Mononuclear cell (primary cell): ENCODE measurements at regions not wholly inside any gene's neighbourhood (a gene's known extent, or its start where the extent isn't known, plus 50 kb on each side); places are given as distances from the start of the nearest gene placed in this dataset.
"Not testable (repeated sequence)": the region's sequence is repeated elsewhere in the genome, so short reads cannot be mapped to it uniquely, and the experiment has no call there.

Experiments used
- H3K27me3 ChIP-seq: 2 replicates; pipeline ENCODE4 v1.6.0; 2011; ENCODE audit warnings: low read length, control low read depth; ENCODE audit not compliant: insufficient read depth
- H3K4me1 ChIP-seq: 2 replicates; pipeline ENCODE4 v1.5.1; 2011; ENCODE audit warnings: mild to moderate bottlenecking, low read length, control low read depth; ENCODE audit not compliant: insufficient read depth
- H3K4me3 ChIP-seq: 2 replicates; pipeline ENCODE4 v1.5.1; 2011; ENCODE audit warnings: mild to moderate bottlenecking, low read length, moderate library complexity
- H3K9me3 ChIP-seq: 2 replicates; pipeline ENCODE4 v1.5.1; 2011; ENCODE audit warnings: low read depth, mild to moderate bottlenecking, control low read depth, low read length

DNA sequence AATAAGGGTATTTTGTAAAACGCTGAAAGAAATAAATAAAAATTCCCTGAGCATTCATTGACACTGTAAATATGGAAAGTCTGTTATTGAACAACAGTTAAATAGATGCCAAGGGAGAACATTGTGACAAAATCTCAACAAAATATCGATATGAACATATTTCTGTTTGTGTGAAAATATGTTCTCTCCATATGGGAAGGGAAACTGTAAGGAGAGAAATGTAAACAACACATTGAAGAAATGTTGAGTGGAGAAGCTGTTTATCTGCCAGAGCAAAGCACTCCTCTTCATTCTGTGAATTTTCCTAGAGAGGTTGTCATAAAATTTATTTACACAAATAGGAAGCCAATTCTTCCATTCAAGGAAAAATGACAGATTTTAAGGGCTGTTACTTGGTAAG lies 57.1 kb upstream of the EOMES start:
- Histone ChIP-seq H3K27me3 (no peaks in the 10 kb centered on the region), H3K9me3 (no peaks in the 10 kb centered on the region), H3K4me1 (no peaks in the 10 kb centered on the region), H3K4me3 (no peak overlapping the region)

- Histone ChIP-seq H3K4me3 (no peak overlapping the region), H3K27me3 (no peaks in the 10 kb centered on the region), H3K9me3 (no peaks in the 10 kb centered on the region), H3K4me1 (no peaks in the 10 kb centered on the region)
Measured at GRCh38 chr3:27789420-27789819, 67.3 kb upstream of the EOMES start.

- Histone ChIP-seq H3K9me3 (no peaks in the 10 kb centered on the region), H3K4me3 (no peak overlapping the region), H3K4me1 (no peaks in the 10 kb centered on the region), H3K27me3 (no peaks in the 10 kb centered on the region)
Measured at GRCh38 chr3:27791956-27792355, 69.8 kb upstream of the EOMES start.

DNA sequence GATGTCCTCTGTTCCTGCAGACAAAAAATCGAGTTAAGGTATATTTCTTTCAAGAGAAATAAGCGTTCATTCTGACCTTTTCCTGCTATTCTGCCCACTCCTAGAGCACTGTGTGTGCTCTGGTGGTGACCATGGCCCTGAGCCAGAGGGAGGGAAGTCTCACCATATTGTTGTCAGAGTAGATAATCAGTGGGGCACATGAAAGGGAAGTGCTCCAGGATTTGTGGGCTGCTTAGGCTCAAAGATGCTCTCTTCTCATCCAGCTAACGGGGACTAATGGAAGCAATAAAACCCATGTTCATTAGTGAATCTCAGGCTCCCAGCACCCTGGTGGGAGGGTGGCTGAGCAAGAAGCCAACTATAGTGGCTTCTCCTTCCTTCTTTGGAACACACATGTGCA lies 70.7 kb upstream of the EOMES start:
- Histone ChIP-seq H3K27me3 (no peaks in the 10 kb centered on the region), H3K4me3 (no peak overlapping the region), H3K4me1 (no peaks in the 10 kb centered on the region), H3K9me3 (no peaks in the 10 kb centered on the region)

DNA sequence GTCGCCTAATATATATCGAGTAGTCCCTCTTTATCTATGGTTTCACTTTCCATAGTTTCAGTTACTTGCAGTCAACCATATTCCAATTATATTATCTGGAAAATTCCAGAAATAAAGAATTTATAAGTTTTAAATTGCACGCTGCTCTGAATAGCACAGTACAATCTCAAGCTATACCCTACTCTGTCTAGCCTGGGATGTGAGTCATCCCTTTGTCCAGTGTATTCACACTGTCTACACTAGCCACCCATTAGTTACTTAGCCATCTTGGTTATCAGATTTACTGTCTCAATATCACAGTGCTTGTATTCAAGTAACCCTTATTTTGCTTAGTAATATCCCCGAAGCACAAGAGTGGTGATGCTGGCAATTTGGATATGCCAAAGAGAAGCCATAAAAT lies 72.1 kb upstream of the EOMES start:
- Histone ChIP-seq H3K4me3 (no peak overlapping the region), H3K27me3 (no peaks in the 10 kb centered on the region), H3K4me1 (no peaks in the 10 kb centered on the region), H3K9me3 (no peaks in the 10 kb centered on the region)

- Histone ChIP-seq H3K27me3 (no peaks in the 10 kb centered on the region), H3K4me1 (no peaks in the 10 kb centered on the region), H3K4me3 (no peak overlapping the region), H3K9me3 (no peaks in the 10 kb centered on the region)
Measured at GRCh38 chr3:27796365-27796875, 74.3 kb upstream of the EOMES start.

DNA sequence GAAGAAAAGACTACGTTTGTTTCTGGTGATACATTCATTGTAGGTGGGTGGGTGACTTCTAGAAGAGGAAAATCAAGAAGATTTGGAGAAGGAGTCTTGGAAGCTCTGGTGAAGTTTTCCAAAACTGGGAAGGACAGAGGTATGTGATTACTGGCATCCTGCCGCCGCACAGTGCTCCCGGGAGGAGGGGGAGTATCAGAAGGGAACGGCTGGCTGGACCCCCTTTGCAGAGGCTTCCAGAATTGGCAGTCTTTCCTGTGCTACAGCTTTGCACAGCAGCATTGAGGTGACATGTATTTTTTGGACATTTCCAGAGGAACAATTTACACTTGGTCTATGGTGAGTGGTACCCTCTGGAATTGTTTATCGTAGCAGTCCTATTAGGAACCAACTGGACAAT lies 75.7 kb upstream of the EOMES start:
- Histone ChIP-seq H3K4me1 (no peaks in the 10 kb centered on the region), H3K9me3 (no peaks in the 10 kb centered on the region), H3K4me3 (no peak overlapping the region), H3K27me3 (no peaks in the 10 kb centered on the region)

DNA sequence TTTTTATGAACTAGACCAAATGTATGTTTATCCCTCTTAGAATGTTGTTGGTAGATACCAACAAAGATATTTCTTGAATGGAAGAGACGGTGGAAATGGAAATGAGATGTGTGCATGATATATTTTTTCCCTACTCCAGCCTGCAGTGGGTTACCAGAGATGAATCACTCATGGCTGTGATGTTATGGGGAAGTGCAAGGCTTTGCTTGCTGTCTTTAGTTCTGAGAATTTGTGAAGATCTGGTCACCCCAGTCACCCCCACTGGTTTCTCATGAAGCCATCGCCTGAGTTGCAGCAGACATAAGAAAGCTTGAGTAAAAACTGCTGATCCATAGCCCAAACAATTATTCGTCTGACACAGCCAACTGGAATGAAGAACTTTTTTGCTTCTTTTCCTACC lies 78.1 kb upstream of the EOMES start:
- no peaks in the 10 kb centered on the region for H3K27me3 ChIP-seq
- H3K4me1 ChIP-seq, result no peaks in the 10 kb centered on the region
- H3K4me3 ChIP-seq, result no peak overlapping the region
- no peaks in the 10 kb centered on the region for H3K9me3 ChIP-seq

DNA sequence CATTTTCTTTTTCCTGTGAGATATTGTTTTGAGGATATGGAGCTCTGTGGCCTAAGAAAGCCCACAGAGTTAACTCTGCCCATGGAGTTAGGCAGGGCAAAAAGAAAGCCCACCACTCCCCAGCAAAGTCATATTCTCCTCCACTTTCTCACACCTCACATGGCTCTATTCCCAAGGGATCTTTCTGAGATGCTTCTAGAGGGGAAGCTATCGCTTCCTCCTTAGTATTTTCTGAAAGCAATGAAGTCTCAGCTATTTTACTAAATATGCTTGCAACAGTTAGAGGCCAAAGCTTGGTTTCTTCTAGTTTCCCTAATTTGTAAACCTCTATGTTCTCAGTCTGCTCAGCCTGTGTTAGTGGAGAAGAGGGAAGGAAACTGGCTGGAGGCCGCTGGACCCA lies 80.3 kb upstream of the EOMES start:
- Histone ChIP-seq H3K9me3 (no peaks in the 10 kb centered on the region), H3K4me3 (no peak overlapping the region), H3K4me1 (no peaks in the 10 kb centered on the region), H3K27me3 (no peaks in the 10 kb centered on the region)

DNA sequence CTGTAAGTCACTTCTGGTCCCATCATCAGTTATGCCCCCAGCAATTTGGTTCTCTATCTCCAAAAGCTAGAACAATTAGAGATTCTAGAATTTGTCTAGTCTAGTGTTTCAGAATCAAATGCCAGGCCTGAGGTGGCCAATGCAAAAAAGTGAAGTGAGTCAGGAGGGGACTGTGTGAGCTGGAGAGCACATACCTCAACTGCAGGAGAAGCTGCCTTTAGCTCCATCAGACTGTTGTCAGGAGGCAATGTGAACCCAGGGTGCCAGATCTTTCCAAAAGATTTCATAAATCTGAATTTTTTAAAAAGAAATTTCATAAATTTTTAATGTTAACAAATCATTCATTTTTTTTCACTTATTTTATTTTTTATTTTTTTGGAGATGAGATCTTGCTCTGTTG lies 80.7 kb upstream of the EOMES start:
- H3K27me3 ChIP-seq, result no peaks in the 10 kb centered on the region
- H3K4me3 ChIP-seq, result no peak overlapping the region
- H3K4me1 ChIP-seq, result no peaks in the 10 kb centered on the region
- no peaks in the 10 kb centered on the region for H3K9me3 ChIP-seq

GRCh38 chr3:27805282-27805681 lies 83.2 kb upstream of the EOMES start:
- Histone ChIP-seq H3K4me3 (no peak overlapping the region), H3K9me3 (no peaks in the 10 kb centered on the region), H3K4me1 (no peaks in the 10 kb centered on the region), H3K27me3 (no peaks in the 10 kb centered on the region)

DNA sequence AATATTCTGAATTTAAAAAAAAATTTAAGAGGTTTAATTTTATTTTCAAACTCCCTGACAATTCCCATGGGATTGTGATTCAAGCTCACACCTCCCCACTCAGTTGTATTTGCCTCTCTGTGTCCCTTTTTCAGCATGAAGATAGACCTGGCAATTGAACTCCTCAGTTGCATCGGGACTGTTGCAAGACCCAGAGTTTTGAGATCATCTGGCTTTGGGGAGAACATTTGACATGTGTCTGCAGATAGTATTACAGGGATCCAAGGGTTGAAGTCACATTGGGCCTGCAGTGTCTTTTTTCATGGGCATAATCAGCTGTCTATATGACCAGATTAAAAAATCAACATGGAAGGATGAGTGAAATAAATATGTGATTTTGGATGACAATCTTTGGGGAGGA lies 91.1 kb upstream of the EOMES start:
- H3K4me3 ChIP-seq, result no peak overlapping the region
- no peaks in the 10 kb centered on the region for H3K9me3 ChIP-seq
- no peaks in the 10 kb centered on the region for H3K4me1 ChIP-seq
- H3K27me3 ChIP-seq, result no peaks in the 10 kb centered on the region

- not testable (repeated sequence) for H3K27me3 ChIP-seq, H3K4me3 ChIP-seq, H3K9me3 ChIP-seq, H3K4me1 ChIP-seq
Measured at GRCh38 chr3:27821609-27822008, 99.5 kb upstream of the EOMES start.

DNA sequence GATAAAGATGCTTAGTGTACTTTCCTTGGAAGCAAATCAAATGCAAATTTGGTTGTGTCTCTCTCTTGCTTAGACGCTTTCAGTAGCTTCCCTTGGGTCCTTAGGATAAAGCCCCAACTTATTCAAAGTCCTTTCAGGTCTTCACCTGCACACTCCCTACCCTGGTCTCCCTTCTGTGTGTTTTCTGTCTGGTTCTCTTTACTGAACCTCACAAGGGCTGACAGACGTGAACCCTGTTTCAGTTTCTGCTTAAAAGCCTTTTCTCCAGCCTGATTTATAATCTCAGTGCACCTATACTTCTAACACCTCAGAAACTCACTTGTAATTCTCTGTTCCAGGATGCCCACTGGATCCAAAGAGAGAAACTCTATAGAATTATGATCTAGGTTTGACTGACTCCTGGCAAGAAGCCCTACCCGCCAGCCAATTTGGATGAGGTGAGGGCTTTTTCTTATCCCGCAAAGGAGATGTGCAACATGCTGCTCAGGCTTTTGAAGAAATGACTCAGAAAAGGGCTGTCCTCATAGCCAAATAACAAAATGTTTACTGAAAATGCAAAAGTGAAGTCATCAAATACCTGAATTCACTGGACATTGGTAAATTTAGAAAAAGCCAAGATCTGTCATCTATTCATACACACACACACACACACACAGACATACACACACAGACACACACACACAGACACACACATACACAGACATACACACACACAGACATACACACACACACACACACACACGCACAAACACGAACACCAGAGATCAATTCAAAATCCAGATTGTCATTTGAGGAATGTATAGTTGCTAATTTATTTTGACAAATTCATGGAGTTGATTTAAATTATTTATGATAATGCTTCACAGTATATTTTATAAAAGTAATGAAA lies 102.4 kb upstream of the EOMES start:
- Histone ChIP-seq H3K4me3 (no peak overlapping the region), H3K4me1 (no peaks in the 10 kb centered on the region), H3K27me3 (no peaks in the 10 kb centered on the region), H3K9me3 (no peaks in the 10 kb centered on the region)

DNA sequence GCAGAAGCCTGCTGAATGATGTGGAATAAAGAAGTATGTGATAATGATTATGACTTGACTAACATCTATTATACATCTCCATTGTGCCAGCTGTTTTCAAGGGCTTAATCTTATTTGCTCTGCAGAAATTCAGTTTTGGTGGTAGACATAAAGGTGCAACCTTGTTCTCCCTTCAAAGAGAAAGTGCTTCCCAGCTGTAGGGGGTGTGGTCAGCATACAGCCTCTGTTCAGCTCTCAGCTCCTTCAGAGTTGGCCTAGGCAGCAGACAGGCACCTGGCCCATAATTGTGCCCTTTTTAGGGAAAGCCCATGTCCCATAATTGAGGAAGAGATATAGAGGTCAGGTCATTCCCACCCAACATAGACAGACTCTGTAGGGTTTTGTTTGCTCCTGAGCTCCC lies 104.3 kb upstream of the EOMES start:
- Histone ChIP-seq H3K27me3 (no peaks in the 10 kb centered on the region), H3K9me3 (no peaks in the 10 kb centered on the region), H3K4me1 (no peaks in the 10 kb centered on the region), H3K4me3 (no peak overlapping the region)

GRCh38 chr3:27827041-27827440 lies 104.9 kb upstream of the EOMES start:
- Histone ChIP-seq H3K27me3 (no peaks in the 10 kb centered on the region), H3K4me1 (no peaks in the 10 kb centered on the region), H3K9me3 (no peaks in the 10 kb centered on the region), H3K4me3 (no peak overlapping the region)
